ENCODE measurements at regions not wholly inside any gene's neighbourhood (a gene's known extent, or its start where the extent isn't known, plus 50 kb on each side); places are given as distances from the start of the nearest gene placed in this dataset.

GRCh38 chr15:96222981-96223380, 107.5 kb upstream of the NR2F2 start:
- dilution Hi-C loops (cut with MboI; ENCODE audit: extremely low pct_ligation_motif_present, low sequenced_read_pairs) = no loop called here
- Histone ChIP-seq H3K36me3 (ENCODE audit: control insufficient read depth in 2 of 2, extremely low read depth in 1 of 2, insufficient read depth in 2 of 2, low read length in 2 of 2) (no peaks in the 10 kb centered on the region), H3K27ac (ENCODE audit: control insufficient read depth, insufficient read depth, low read length) (no peak overlapping the region), H3K9me3 (ENCODE audit: control insufficient read depth, low read depth, low read length) (no peaks in the 10 kb centered on the region), H3K9me1 (ENCODE audit: control insufficient read depth, extremely low read depth, insufficient read depth, low read length) (no peaks in the 10 kb centered on the region), H3K4me1 (ENCODE audit: control insufficient read depth, extremely low read depth, insufficient read depth, low read length) (peaks cover 17% of the 10 kb centered on the region), H3K79me2 (ENCODE audit: control insufficient read depth, insufficient read depth, low read length) (no peaks in the 10 kb centered on the region), H4K20me1 (ENCODE audit: control insufficient read depth, extremely low read depth, insufficient read depth, low read length) (no peaks in the 10 kb centered on the region), H2AFZ (ENCODE audit: control insufficient read depth, low read length) (no peak overlapping the region), H3K4me3 (ENCODE audit: control insufficient read depth in 2 of 3, extremely low read depth in 1 of 3, insufficient read depth in 2 of 3, low read depth in 1 of 3, low read length in 3 of 3) (no peak overlapping the region), H3K9ac (ENCODE audit: control insufficient read depth, extremely low read depth, insufficient read depth, low read length) (no peak overlapping the region), H3K27me3 (ENCODE audit: control insufficient read depth, extremely low read depth, insufficient read depth, low read length) (no peaks in the 10 kb centered on the region), H3K4me2 (ENCODE audit: control insufficient read depth, extremely low read depth, insufficient read depth, low read depth, low read length) (no peak overlapping the region)
- TF ChIP-seq EZH2 (IDR thresholded peaks at IDR 0.05; ENCODE audit: low read length) (no peak), CTCF (optimal IDR thresholded peaks at IDR 0.05 in 1 of 3, IDR thresholded peaks at IDR 0.05 in 1 of 3, conservative IDR thresholded peaks at IDR 0.05 in 1 of 3; ENCODE audit: extremely low read depth in 1 of 3, insufficient read depth in 2 of 3, low read length in 3 of 3) (no peak)
- FAIRE-seq (no peak), DNase-seq (ENCODE audit: low read depth, low spot score) (no peak)

- Histone ChIP-seq H3K9ac (ENCODE audit: control insufficient read depth, extremely low read depth, insufficient read depth, low read length) (no peak overlapping the region), H3K9me1 (ENCODE audit: control insufficient read depth, extremely low read depth, insufficient read depth, low read length) (no peaks in the 10 kb centered on the region), H3K4me1 (ENCODE audit: control insufficient read depth, extremely low read depth, insufficient read depth, low read length) (peaks cover 16% of the 10 kb centered on the region), H2AFZ (ENCODE audit: control insufficient read depth, low read length) (no peak overlapping the region), H3K27me3 (ENCODE audit: control insufficient read depth, extremely low read depth, insufficient read depth, low read length) (no peaks in the 10 kb centered on the region), H3K4me2 (ENCODE audit: control insufficient read depth, extremely low read depth, insufficient read depth, low read depth, low read length) (no peak overlapping the region), H3K27ac (ENCODE audit: control insufficient read depth, insufficient read depth, low read length) (no peak overlapping the region), H3K4me3 (ENCODE audit: control insufficient read depth in 2 of 3, extremely low read depth in 1 of 3, insufficient read depth in 2 of 3, low read depth in 1 of 3, low read length in 3 of 3) (no peak overlapping the region), H3K79me2 (ENCODE audit: control insufficient read depth, insufficient read depth, low read length) (no peaks in the 10 kb centered on the region), H3K36me3 (ENCODE audit: control insufficient read depth in 2 of 2, extremely low read depth in 1 of 2, insufficient read depth in 2 of 2, low read length in 2 of 2) (no peaks in the 10 kb centered on the region), H4K20me1 (ENCODE audit: control insufficient read depth, extremely low read depth, insufficient read depth, low read length) (no peaks in the 10 kb centered on the region), H3K9me3 (ENCODE audit: control insufficient read depth, low read depth, low read length) (no peaks in the 10 kb centered on the region)
- DNase-seq (ENCODE audit: low read depth, low spot score) (no peak), FAIRE-seq (no peak)
- dilution Hi-C loops (cut with MboI; ENCODE audit: extremely low pct_ligation_motif_present, low sequenced_read_pairs) = no loop called here
- no peak for TF ChIP-seq EZH2 (IDR thresholded peaks at IDR 0.05; ENCODE audit: low read length)
- TF ChIP-seq CTCF (optimal IDR thresholded peaks at IDR 0.05 in 1 of 3, IDR thresholded peaks at IDR 0.05 in 1 of 3, conservative IDR thresholded peaks at IDR 0.05 in 1 of 3; ENCODE audit: extremely low read depth in 1 of 3, insufficient read depth in 2 of 3, low read length in 3 of 3) = no peak
Observed at GRCh38 chr15:96223939-96224338, 106.6 kb upstream of the NR2F2 start.

Measured in keratinocyte (primary cell).